HepG2 (cell line): ENCODE measurements at regions not wholly inside any gene's neighbourhood (a gene's known extent, or its start where the extent isn't known, plus 50 kb on each side); places are given as distances from the start of the nearest gene placed in this dataset.

ENCODE experiments used
- ATAC-seq: fragments of 200-7000 bp; cut with Tn5 transposase; 3 replicates; pipeline ENCODE4 v1.9.1; 2020; ENCODE audit warnings: mild to moderate bottlenecking, moderate library complexity
- BruUV-seq: library from RNA; stranded (reverse); fragments of 400-500 nt; replicated peaks from 2 replicates; lab custom pipeline; 2021; lab: Mats Ljungman, UMichigan
- CTCF ChIA-PET: fragments of 300-600 bp; formaldehyde crosslinking; extraction: SDS; loops from one replicate; lab custom pipeline; 2021; ENCODE audit warnings: low total read pairs, inconsistent platforms, low intra/inter-chr PET ratio; lab: Yijun Ruan, JAX
- POLR2A ChIA-PET: fragments of 350-600 bp; sonication (Branson Sonifier 250); formaldehyde crosslinking; loops from one replicate; lab custom pipeline; 2020; ENCODE audit warnings: antibody characterized with exemption, inconsistent platforms; lab: Yijun Ruan, JAX
- DNase-seq: peaks from one replicate; pipeline ENCODE4 v3.0.0-alpha.2; 2015; ENCODE audit warnings: low spot score
- FAIRE-seq: peaks from 3 replicates; lab custom pipeline; 2011; peaks lifted over from hg19 to GRCh38; lab: Jason Lieb, UNC
- H2AFZ ChIP-seq: one replicate; pipeline ENCODE4 v1.6.1; 2011; ENCODE audit warnings: low read length, inconsistent platforms
- H3K27ac ChIP-seq: fragments of 300-600 bp; 3 replicates; pipeline ENCODE4 v1.8.0; 2011; ENCODE audit warnings: mixed run types, mild to moderate bottlenecking, mixed read lengths, low read length, inconsistent platforms; ENCODE audit not compliant: insufficient read depth; ENCODE audit errors: extremely low read length
- H3K27me3 ChIP-seq, 2 experiments: fragments of 200-600 bp in 1 of 2; 2 replicates in 1 of 2; 3 replicates in 1 of 2; pipeline versions ENCODE4 v1.6.0 to v1.8.0; 2011; ENCODE audit warnings: low read length in 2 of 2, mild to moderate bottlenecking in 2 of 2, moderate library complexity in 2 of 2, inconsistent platforms in 1 of 2; ENCODE audit not compliant: insufficient read depth in 2 of 2, control insufficient read depth in 1 of 2
- H3K36me3 ChIP-seq, 2 experiments: fragments of 200-600 bp in 1 of 2; replicated peaks in 1 of 2; 2 replicates in 1 of 2; 3 replicates in 1 of 2; pipeline versions ENCODE4 v1.5.1 to v1.8.0; 2011; ENCODE audit warnings: low read length in 2 of 2, inconsistent platforms in 1 of 2; ENCODE audit not compliant: insufficient read depth in 2 of 2, control insufficient read depth in 1 of 2
- H3K4me1 ChIP-seq: 2 replicates; pipeline ENCODE4 v1.5.1; 2012; ENCODE audit warnings: low read length, inconsistent platforms; ENCODE audit not compliant: insufficient read depth
- H3K4me2 ChIP-seq: 2 replicates; pipeline ENCODE4 v1.6.0; 2011; ENCODE audit warnings: low read depth, low read length, inconsistent platforms
- H3K4me3 ChIP-seq, 3 experiments: fragments of 200-600 bp in 1 of 3; sonication (generic), shearing (Covaris generic) in 1 of 3; replicated peaks in 1 of 3; 2 replicates each; pipeline ENCODE4 v1.5.1; 2011 to 2016; ENCODE audit warnings: low read length in 3 of 3, inconsistent platforms in 2 of 3, low read depth in 2 of 3, mild to moderate bottlenecking in 2 of 3, control low read depth in 1 of 3, mixed read lengths in 1 of 3; ENCODE audit not compliant: insufficient read depth in 1 of 3
- H3K79me2 ChIP-seq: one replicate; pipeline ENCODE4 v1.6.1; 2011; ENCODE audit warnings: low read length, inconsistent platforms; ENCODE audit not compliant: insufficient read depth
- H3K9ac ChIP-seq: 2 replicates; pipeline ENCODE4 v1.6.0; 2011; ENCODE audit warnings: mild to moderate bottlenecking, low read depth, low read length, inconsistent platforms; ENCODE audit not compliant: insufficient read depth
- H3K9me3 ChIP-seq: 2 replicates; pipeline ENCODE4 v1.5.1; 2012; ENCODE audit warnings: mild to moderate bottlenecking, low read length
- H4K20me1 ChIP-seq: 2 replicates; pipeline ENCODE4 v1.6.0; 2011; ENCODE audit warnings: inconsistent platforms, mild to moderate bottlenecking, low read length, moderate library complexity; ENCODE audit not compliant: insufficient read depth
- AKAP8 ChIP-seq: sonication (generic); formaldehyde crosslinking; IDR thresholded peaks from 2 replicates; pipeline ENCODE4 v1.5.1; 2020; ENCODE audit warnings: mild to moderate bottlenecking, missing genetic modification reagents
- FUBP1 ChIP-seq: sonication (generic); formaldehyde crosslinking; IDR thresholded peaks from 2 replicates; pipeline ENCODE4 v1.5.1; 2020; ENCODE audit warnings: missing genetic modification reagents, mild to moderate bottlenecking, borderline replicate concordance
- MYC ChIP-seq: sonication (generic); formaldehyde crosslinking; IDR thresholded peaks from 2 replicates; pipeline ENCODE4 v1.9.0; 2021; ENCODE audit warnings: missing genetic modification reagents, borderline replicate concordance
- SP140L ChIP-seq: sonication (generic); formaldehyde crosslinking; IDR thresholded peaks from 2 replicates; pipeline ENCODE4 v1.4.0; 2020; ENCODE audit warnings: missing genetic modification reagents, borderline replicate concordance
- ZNF124 ChIP-seq: sonication (generic); formaldehyde crosslinking; IDR thresholded peaks from 2 replicates; pipeline ENCODE4 v1.4.0; 2020; ENCODE audit warnings: missing genetic modification reagents
- ZNF224 ChIP-seq: sonication (generic); formaldehyde crosslinking; IDR thresholded peaks from 2 replicates; pipeline ENCODE4 v1.5.0; 2020; ENCODE audit warnings: mild to moderate bottlenecking, missing genetic modification reagents
- ZNF773 ChIP-seq: sonication (generic); formaldehyde crosslinking; IDR thresholded peaks from 2 replicates; pipeline ENCODE4 v1.4.0; 2020; ENCODE audit warnings: missing genetic modification reagents, borderline replicate concordance
- ZNF883 ChIP-seq: sonication (generic); formaldehyde crosslinking; IDR thresholded peaks from 2 replicates; pipeline ENCODE4 v1.5.1; 2020; ENCODE audit warnings: mild to moderate bottlenecking, missing genetic modification reagents; ENCODE audit errors: not compliant biosample characterization
- WGBS: methylation state at CpG from one replicate; pipeline ENCODE4 v1.1.6; 2017; ENCODE audit warnings: low lambda C conversion rate; 5-methylcytosine and 5-hydroxymethylcytosine counted together
- in situ Hi-C: cut with HindIII; loops from 2 replicates; pipeline ENCODE4 v1.10.0; 2017; ENCODE audit warnings: low pct_unique_long_range_greater_than_20kb; ENCODE audit not compliant: extremely low pct_ligation_motif_present
- intact Hi-C: fragments of 100-400 bp; cut with micrococcal nuclease; formaldehyde crosslinking; loops from one replicate; pipeline ENCODE4 v1.10.0; 2022; ENCODE audit not compliant: unreplicated experiment
- TF ChIP-seq, protein P1 (sequence below): IDR thresholded peaks from 2 replicates; pipeline ENCODE4 v1.6.1; 2016; ENCODE audit warnings: control low read depth
- TF ChIP-seq, protein P2 (sequence below): sonication (generic); formaldehyde crosslinking; IDR thresholded peaks from 2 replicates; pipeline ENCODE4 v1.4.0; 2020; ENCODE audit warnings: mild to moderate bottlenecking, missing genetic modification reagents
- TF ChIP-seq, protein P3 (sequence below), 2 experiments: sonication (generic) in 1 of 2; formaldehyde crosslinking in 1 of 2; IDR thresholded peaks; 2 replicates each; pipeline versions ENCODE4 v1.4.0 to v1.6.1; 2018 to 2020; ENCODE audit warnings: missing genetic modification reagents in 2 of 2, borderline replicate concordance in 1 of 2, low read depth in 1 of 2, mild to moderate bottlenecking in 1 of 2, missing biosample characterization in 1 of 2

GRCh38 chr12:65742018-65743010 is 82.0 kb upstream of the HMGA2 start:
- WGBS, result 24% methylated on average over 35 of the region's 87 CpGs
- Histone ChIP-seq H3K36me3 (no peaks in the 10 kb centered on the region), H3K4me3 (peak overlapping the region; percentile 77 to 91 (median 80); a peak in 5 of 6 replicates), H2AFZ (peak overlapping the region; percentile 46), H3K27me3 (peaks cover 3 to 10% of the 10 kb centered on the region in 2 experiments; a peak in 3 of 5 replicates), H3K4me2 (peak overlapping the region; percentile 83), H3K9ac (peak overlapping the region; percentile 49), H3K27ac (no peak overlapping the region), H4K20me1 (no peaks in the 10 kb centered on the region), H3K4me1 (peaks cover 11% of the 10 kb centered on the region), H3K9me3 (no peaks in the 10 kb centered on the region), H3K79me2 (no peaks in the 10 kb centered on the region)
- intact Hi-C loops, result loop anchor here (5.0 to 10.0 kb wide), 2 partner anchors 80 to 242 kb away; partner anchors contain the start of gene HMGA2
- ATAC-seq (peak; percentile 86), FAIRE-seq (no peak), DNase-seq (peak; percentile 42)
- ChIA-PET CTCF (no interaction called here), POLR2A (no interaction called here)
- BruUV-seq, result no TSS peak
- in situ Hi-C loops, result loop anchor here (5.0 kb wide), 1 partner anchor 80 kb away; the partner anchor contains the start of gene HMGA2
- TF ChIP-seq, protein P1, sequence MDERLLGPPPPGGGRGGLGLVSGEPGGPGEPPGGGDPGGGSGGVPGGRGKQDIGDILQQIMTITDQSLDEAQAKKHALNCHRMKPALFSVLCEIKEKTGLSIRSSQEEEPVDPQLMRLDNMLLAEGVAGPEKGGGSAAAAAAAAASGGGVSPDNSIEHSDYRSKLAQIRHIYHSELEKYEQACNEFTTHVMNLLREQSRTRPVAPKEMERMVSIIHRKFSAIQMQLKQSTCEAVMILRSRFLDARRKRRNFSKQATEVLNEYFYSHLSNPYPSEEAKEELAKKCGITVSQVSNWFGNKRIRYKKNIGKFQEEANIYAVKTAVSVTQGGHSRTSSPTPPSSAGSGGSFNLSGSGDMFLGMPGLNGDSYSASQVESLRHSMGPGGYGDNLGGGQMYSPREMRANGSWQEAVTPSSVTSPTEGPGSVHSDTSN (CRISPR knock-in tag), result no peak
- no peak for TF ChIP-seq SP140L (CRISPR knock-in tag)
- TF ChIP-seq AKAP8, result no peak
- TF ChIP-seq MYC (CRISPR knock-in tag), result peak; percentile 18; the same call in 1 of the 2 replicates
- TF ChIP-seq FUBP1 (CRISPR knock-in tag), result no peak
- TF ChIP-seq, protein P2, sequence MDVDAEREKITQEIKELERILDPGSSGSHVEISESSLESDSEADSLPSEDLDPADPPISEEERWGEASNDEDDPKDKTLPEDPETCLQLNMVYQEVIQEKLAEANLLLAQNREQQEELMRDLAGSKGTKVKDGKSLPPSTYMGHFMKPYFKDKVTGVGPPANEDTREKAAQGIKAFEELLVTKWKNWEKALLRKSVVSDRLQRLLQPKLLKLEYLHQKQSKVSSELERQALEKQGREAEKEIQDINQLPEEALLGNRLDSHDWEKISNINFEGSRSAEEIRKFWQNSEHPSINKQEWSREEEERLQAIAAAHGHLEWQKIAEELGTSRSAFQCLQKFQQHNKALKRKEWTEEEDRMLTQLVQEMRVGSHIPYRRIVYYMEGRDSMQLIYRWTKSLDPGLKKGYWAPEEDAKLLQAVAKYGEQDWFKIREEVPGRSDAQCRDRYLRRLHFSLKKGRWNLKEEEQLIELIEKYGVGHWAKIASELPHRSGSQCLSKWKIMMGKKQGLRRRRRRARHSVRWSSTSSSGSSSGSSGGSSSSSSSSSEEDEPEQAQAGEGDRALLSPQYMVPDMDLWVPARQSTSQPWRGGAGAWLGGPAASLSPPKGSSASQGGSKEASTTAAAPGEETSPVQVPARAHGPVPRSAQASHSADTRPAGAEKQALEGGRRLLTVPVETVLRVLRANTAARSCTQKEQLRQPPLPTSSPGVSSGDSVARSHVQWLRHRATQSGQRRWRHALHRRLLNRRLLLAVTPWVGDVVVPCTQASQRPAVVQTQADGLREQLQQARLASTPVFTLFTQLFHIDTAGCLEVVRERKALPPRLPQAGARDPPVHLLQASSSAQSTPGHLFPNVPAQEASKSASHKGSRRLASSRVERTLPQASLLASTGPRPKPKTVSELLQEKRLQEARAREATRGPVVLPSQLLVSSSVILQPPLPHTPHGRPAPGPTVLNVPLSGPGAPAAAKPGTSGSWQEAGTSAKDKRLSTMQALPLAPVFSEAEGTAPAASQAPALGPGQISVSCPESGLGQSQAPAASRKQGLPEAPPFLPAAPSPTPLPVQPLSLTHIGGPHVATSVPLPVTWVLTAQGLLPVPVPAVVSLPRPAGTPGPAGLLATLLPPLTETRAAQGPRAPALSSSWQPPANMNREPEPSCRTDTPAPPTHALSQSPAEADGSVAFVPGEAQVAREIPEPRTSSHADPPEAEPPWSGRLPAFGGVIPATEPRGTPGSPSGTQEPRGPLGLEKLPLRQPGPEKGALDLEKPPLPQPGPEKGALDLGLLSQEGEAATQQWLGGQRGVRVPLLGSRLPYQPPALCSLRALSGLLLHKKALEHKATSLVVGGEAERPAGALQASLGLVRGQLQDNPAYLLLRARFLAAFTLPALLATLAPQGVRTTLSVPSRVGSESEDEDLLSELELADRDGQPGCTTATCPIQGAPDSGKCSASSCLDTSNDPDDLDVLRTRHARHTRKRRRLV, result no peak
- peak; percentile 44 for TF ChIP-seq ZNF883 (CRISPR knock-in tag)
- no peak for TF ChIP-seq ZNF124 (CRISPR knock-in tag)
- TF ChIP-seq ZNF773 (CRISPR knock-in tag), result no peak
- TF ChIP-seq ZNF224 (CRISPR knock-in tag), result no peak
- TF ChIP-seq, protein P3, sequence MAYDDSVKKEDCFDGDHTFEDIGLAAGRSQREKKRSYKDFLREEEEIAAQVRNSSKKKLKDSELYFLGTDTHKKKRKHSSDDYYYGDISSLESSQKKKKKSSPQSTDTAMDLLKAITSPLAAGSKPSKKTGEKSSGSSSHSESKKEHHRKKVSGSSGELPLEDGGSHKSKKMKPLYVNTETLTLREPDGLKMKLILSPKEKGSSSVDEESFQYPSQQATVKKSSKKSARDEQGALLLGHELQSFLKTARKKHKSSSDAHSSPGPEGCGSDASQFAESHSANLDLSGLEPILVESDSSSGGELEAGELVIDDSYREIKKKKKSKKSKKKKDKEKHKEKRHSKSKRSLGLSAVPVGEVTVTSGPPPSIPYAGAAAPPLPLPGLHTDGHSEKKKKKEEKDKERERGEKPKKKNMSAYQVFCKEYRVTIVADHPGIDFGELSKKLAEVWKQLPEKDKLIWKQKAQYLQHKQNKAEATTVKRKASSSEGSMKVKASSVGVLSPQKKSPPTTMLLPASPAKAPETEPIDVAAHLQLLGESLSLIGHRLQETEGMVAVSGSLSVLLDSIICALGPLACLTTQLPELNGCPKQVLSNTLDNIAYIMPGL (CRISPR knock-in tag; IDR thresholded peaks at IDR 0.05; ENCODE audit: borderline replicate concordance in 1 of 2, low read depth in 1 of 2), result peak in 1 of 2 experiments; percentile 67; a peak in 1 of 4 replicates
